ENCODE measurements at regions not wholly inside any gene's neighbourhood (a gene's known extent, or its start where the extent isn't known, plus 50 kb on each side); places are given as distances from the start of the nearest gene placed in this dataset.

- TF ChIP-seq CTCF (IDR thresholded peaks at IDR 0.05; ENCODE audit: poor library complexity) (no peak), EZH2phosphoT487 (IDR thresholded peaks at IDR 0.05; ENCODE audit: low read depth, severe bottlenecking, unreplicated experiment) (no peak)
Measured at GRCh38 chr10:57867241-57867640, 400.5 kb downstream of the IPMK start.

All from hepatocyte (in vitro differentiated cells).